SU-DHL-6 (cell line): ENCODE measurements at regions not wholly inside any gene's neighbourhood (a gene's known extent, or its start where the extent isn't known, plus 50 kb on each side); places are given as distances from the start of the nearest gene placed in this dataset.

Experiments used
- H2AFZ ChIP-seq: fragments of 200-600 bp; sonication (generic); 2 replicates; pipeline ENCODE4 v1.6.1; 2014; ENCODE audit warnings: low read depth, mild to moderate bottlenecking, moderate library complexity, mixed read lengths, antibody characterized with exemption, low read length; ENCODE audit not compliant: severe bottlenecking
- H3F3A ChIP-seq: fragments of 200-600 bp; shearing (Covaris generic); 2 replicates; pipeline ENCODE4 v1.6.0; 2016; ENCODE audit warnings: antibody characterized with exemption, mild to moderate bottlenecking; ENCODE audit not compliant: insufficient read depth
- H3K27ac ChIP-seq: fragments of 200-600 bp; sonication (generic); 2 replicates; pipeline ENCODE4 v1.5.1; 2016; ENCODE audit warnings: low read depth, mild to moderate bottlenecking, low read length, moderate library complexity, mixed read lengths
- H3K27me3 ChIP-seq: fragments of 200-600 bp; sonication (generic), shearing (Covaris generic); 2 replicates; pipeline ENCODE4 v1.6.0; 2014; ENCODE audit warnings: mild to moderate bottlenecking, low read length
- H3K36me3 ChIP-seq: fragments of 200-600 bp; sonication (generic); 2 replicates; pipeline ENCODE4 v1.6.1; 2014; ENCODE audit warnings: mild to moderate bottlenecking, low read length, mixed read lengths
- H3K4me2 ChIP-seq: fragments of 300-600, 200-600 bp; shearing (Covaris generic), sonication (generic); 2 replicates; pipeline ENCODE4 v1.6.0; 2014; ENCODE audit warnings: low read length, low read depth, mild to moderate bottlenecking; ENCODE audit not compliant: poor library complexity, severe bottlenecking
- H3K4me3 ChIP-seq: fragments of 200-600 bp; sonication (generic); 2 replicates; pipeline ENCODE4 v1.5.1; 2014; ENCODE audit warnings: antibody characterized with exemption, low read length, mild to moderate bottlenecking, mixed read lengths; ENCODE audit not compliant: insufficient read depth, poor library complexity, severe bottlenecking
- H3K79me2 ChIP-seq: fragments of 200-600 bp; sonication (generic); 2 replicates; pipeline ENCODE4 v1.6.1; 2014; ENCODE audit warnings: mild to moderate bottlenecking, low read length, moderate library complexity; ENCODE audit not compliant: insufficient read depth
- H3K9ac ChIP-seq: fragments of 200-600 bp; sonication (generic); 2 replicates; pipeline ENCODE4 v1.7.0; 2014; ENCODE audit warnings: mild to moderate bottlenecking, low read length
- H3K9me2 ChIP-seq: fragments of 200-600 bp; sonication (generic); replicated peaks from 2 replicates; pipeline ENCODE4 v1.6.1; 2014; ENCODE audit warnings: low read length; ENCODE audit not compliant: insufficient read depth
- H3K9me3 ChIP-seq: fragments of 200-600 bp; sonication (generic); 2 replicates; pipeline ENCODE4 v1.6.1; 2014; ENCODE audit warnings: low read length, mixed read lengths; ENCODE audit not compliant: insufficient read depth
- H4K20me1 ChIP-seq: fragments of 200-600 bp; sonication (generic); 2 replicates; pipeline ENCODE4 v1.6.1; 2014; ENCODE audit warnings: low read depth, mild to moderate bottlenecking, antibody characterized with exemption, low read length, moderate library complexity, mixed read lengths
- CTCF ChIP-seq: fragments of 200-600 bp; sonication (generic); IDR thresholded peaks from one replicate; pipeline ENCODE4 v1.5.1; 2017; ENCODE audit warnings: antibody characterized with exemption, mild to moderate bottlenecking, low read length, moderate library complexity; ENCODE audit not compliant: insufficient read depth, poor library complexity, severe bottlenecking
- EZH2phosphoT487 ChIP-seq: fragments of 200-600 bp; sonication (generic), shearing (Covaris generic); conservative IDR thresholded peaks from 2 replicates; pipeline ENCODE4 v1.6.1; 2018; ENCODE audit warnings: mild to moderate bottlenecking, antibody characterized with exemption, low read length, moderate library complexity, mixed read lengths

GRCh38 chr4:16439768-16440167 is 213.5 kb upstream of the TAPT1 start:
- Histone ChIP-seq H3K9me3 (peaks cover 5% of the 10 kb centered on the region; the same call in 1 of the 2 replicates), H3K4me3 (no peak overlapping the region), H3K9ac (no peak overlapping the region), H3K27me3 (no peaks in the 10 kb centered on the region), H3K79me2 (no peaks in the 10 kb centered on the region), H3K9me2 (no peaks in the 10 kb centered on the region), H3K4me2 (no peak overlapping the region), H3K27ac (no peak overlapping the region), H3K36me3 (no peaks in the 10 kb centered on the region), H4K20me1 (no peaks in the 10 kb centered on the region), H2AFZ (no peak overlapping the region), H3F3A (no peaks in the 10 kb centered on the region)
- TF ChIP-seq EZH2phosphoT487: no peak
- TF ChIP-seq CTCF: no peak

GRCh38 chr4:16438986-16439385 is 212.7 kb upstream of the TAPT1 start:
- no peaks in the 10 kb centered on the region for H3K9me2 ChIP-seq
- no peak overlapping the region for H3K9ac ChIP-seq
- H3K27ac ChIP-seq: no peak overlapping the region
- H3K9me3 ChIP-seq: peaks cover 5% of the 10 kb centered on the region; the same call in 1 of the 2 replicates
- no peak overlapping the region for H3K4me3 ChIP-seq
- no peaks in the 10 kb centered on the region for H3K27me3 ChIP-seq
- no peaks in the 10 kb centered on the region for H3K36me3 ChIP-seq
- H2AFZ ChIP-seq: no peak overlapping the region
- no peaks in the 10 kb centered on the region for H3F3A ChIP-seq
- H3K79me2 ChIP-seq: no peaks in the 10 kb centered on the region
- no peak overlapping the region for H3K4me2 ChIP-seq
- TF ChIP-seq CTCF (no peak), EZH2phosphoT487 (no peak)
- H4K20me1 ChIP-seq: no peaks in the 10 kb centered on the region

- no peaks in the 10 kb centered on the region for H3K79me2 ChIP-seq
- H3K4me3 ChIP-seq: no peak overlapping the region
- H3K27me3 ChIP-seq: no peaks in the 10 kb centered on the region
- no peaks in the 10 kb centered on the region for H3F3A ChIP-seq
- H3K9me3 ChIP-seq: peaks cover 5% of the 10 kb centered on the region; the same call in 1 of the 2 replicates
- TF ChIP-seq EZH2phosphoT487 (no peak), CTCF (no peak)
- H3K9me2 ChIP-seq: no peaks in the 10 kb centered on the region
- H3K27ac ChIP-seq: no peak overlapping the region
- no peak overlapping the region for H2AFZ ChIP-seq
- no peaks in the 10 kb centered on the region for H3K36me3 ChIP-seq
- no peaks in the 10 kb centered on the region for H4K20me1 ChIP-seq
- H3K9ac ChIP-seq: no peak overlapping the region
- H3K4me2 ChIP-seq: no peak overlapping the region
Observed at GRCh38 chr4:16437836-16438235, 211.6 kb upstream of the TAPT1 start.

- Histone ChIP-seq H3K9me3 (no peaks in the 10 kb centered on the region), H3K9me2 (0 out of 2 replicates have a peak, but pooled peaks cover 3% of the 10 kb centered on the region), H3F3A (no peaks in the 10 kb centered on the region), H3K79me2 (no peaks in the 10 kb centered on the region), H3K4me2 (no peak overlapping the region), H3K4me3 (no peak overlapping the region), H3K27me3 (no peaks in the 10 kb centered on the region), H4K20me1 (no peaks in the 10 kb centered on the region), H3K27ac (no peak overlapping the region), H2AFZ (no peak overlapping the region), H3K36me3 (no peaks in the 10 kb centered on the region), H3K9ac (no peak overlapping the region)
- TF ChIP-seq EZH2phosphoT487 (no peak), CTCF (no peak)
Observed at GRCh38 chr4:16431866-16432265, 205.6 kb upstream of the TAPT1 start.
